GM10266 (cell line): ENCODE measurements at regions not wholly inside any gene's neighbourhood (a gene's known extent, or its start where the extent isn't known, plus 50 kb on each side); places are given as distances from the start of the nearest gene placed in this dataset.

Experiments used
- DNase-seq: peaks from one replicate; pipeline ENCODE4 v3.0.0; 2012; ENCODE audit errors: extremely low spot score
- CTCF ChIP-seq: IDR thresholded peaks from 2 replicates; pipeline ENCODE4 v1.5.1; 2012; ENCODE audit warnings: mild to moderate bottlenecking, low read depth; ENCODE audit not compliant: control insufficient read depth, insufficient read depth; ENCODE audit errors: missing control alignments

GRCh38 chr11:25317216-25317615 is 820.4 kb downstream of the LUZP2 start:
- no peak for DNase-seq
- TF ChIP-seq CTCF: no peak

- TF ChIP-seq CTCF: no peak
- DNase-seq: no peak
Measured at GRCh38 chr11:25319127-25319526, 822.3 kb downstream of the LUZP2 start.

GRCh38 chr11:25327656-25328055 is 830.8 kb downstream of the LUZP2 start:
- DNase-seq: no peak
- no peak for TF ChIP-seq CTCF

- no peak for DNase-seq
- no peak for TF ChIP-seq CTCF
Measured at GRCh38 chr11:25339281-25339680, 842.4 kb downstream of the LUZP2 start.

- TF ChIP-seq CTCF: no peak
- DNase-seq: no peak
Measured at GRCh38 chr11:25349537-25349936, 852.7 kb downstream of the LUZP2 start.

GRCh38 chr11:25350899-25351803 is 854.3 kb downstream of the LUZP2 start:
- no peak for TF ChIP-seq CTCF
- DNase-seq: no peak

GRCh38 chr11:25357133-25357532 is 860.3 kb downstream of the LUZP2 start:
- no peak for TF ChIP-seq CTCF
- no peak for DNase-seq
